Retina (tissue), 1 donor: ENCODE measurements at regions not wholly inside any gene's neighbourhood (a gene's known extent, or its start where the extent isn't known, plus 50 kb on each side); places are given as distances from the start of the nearest gene placed in this dataset.
"Not testable (repeated sequence)": the region's sequence is repeated elsewhere in the genome, so short reads cannot be mapped to it uniquely, and the experiment has no call there.

Experiments used
- DNase-seq: peaks from one replicate; pipeline ENCODE4 v3.0.0-alpha.2; 2016

DNA sequence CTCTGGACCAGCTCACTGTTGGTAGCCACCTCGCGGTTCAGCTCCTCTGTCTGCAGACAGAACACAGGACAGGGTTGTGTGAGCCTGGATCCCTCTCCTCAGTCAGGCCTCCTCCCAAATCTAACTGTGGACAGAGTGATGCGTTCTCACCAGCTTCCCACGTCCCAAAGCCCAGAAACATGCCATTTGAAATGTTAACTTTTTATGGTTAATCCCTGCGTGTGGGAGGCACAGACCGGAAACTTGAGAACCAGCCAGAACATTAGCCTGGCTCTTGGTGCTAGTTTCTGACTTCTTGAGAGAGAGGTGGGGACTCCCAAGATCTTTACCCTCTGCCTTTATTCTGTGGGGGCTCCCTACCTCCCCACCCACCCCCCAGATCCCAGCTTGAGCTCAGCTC is 129.6 kb downstream of the TNFRSF13B start:
- DNase-seq: not testable (repeated sequence)

DNA sequence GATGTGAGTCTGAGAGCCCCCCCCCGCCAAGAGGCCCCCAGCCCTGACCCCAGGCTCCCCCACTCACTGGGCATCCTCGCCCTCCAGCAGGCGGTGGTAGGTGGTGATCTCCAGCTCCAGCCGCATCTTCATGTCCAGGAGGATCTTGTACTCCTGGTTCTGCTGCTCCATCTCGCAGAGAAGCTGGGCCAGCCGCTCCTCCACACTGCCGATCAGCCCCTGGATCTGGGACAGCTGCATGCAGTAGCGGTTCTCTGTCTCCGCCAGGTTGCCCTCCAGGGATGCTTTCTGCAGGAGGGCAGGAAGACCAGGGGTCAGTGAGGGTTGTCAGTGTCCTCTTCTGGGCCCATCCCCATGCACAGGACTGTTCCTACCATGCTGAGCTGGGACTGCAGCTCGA is 130.0 kb downstream of the TNFRSF13B start:
- DNase-seq: not testable (repeated sequence)

GRCh38 chr17:16840219-16840618 is 131.7 kb downstream of the TNFRSF13B start:
- DNase-seq: not testable (repeated sequence)

DNA sequence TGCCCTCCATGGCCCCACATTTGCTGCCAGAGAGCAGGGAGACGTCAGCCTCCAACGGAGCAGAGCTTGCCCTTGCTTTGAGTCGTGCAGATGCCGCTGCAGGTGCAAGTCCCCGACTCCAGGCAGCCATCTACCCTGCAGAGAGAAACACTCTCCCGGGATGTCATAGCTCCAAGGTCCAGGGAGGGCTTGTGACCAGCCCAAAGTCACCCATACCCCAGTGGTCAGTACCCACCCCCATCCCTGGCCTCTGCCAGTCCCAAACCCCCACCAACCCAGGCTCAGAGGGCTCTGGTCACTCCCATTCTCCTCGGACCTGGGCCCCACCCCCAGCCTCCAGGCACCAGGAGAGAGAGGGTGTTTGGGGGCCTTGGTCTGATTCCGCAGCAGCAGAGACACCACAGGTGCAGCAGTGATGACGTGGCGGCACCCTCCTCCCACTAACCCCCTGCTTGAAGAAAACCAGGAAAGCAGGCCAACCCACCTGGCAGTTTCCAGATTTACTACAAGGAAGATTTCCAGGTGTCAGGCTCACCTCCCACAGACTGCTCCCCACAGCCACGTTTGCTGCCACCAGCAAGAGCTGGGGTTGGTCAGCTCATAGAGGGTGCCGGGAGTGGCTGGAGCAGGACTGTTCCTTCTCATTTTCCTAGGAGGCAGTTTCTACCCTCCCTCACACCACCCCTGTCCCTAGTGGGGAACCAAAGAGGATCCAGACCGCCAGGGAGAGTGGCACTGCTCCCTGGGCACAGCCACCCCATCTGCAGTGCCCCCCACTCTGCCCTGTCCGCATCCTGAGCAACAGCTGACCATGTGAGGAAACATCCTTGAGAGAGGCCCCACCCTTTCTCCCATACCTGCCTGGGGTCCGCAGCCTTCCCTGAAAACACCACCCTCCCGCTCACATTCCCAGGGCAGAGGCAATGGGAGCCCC is 132.4 kb downstream of the TNFRSF13B start:
- not testable (repeated sequence) for DNase-seq

DNA sequence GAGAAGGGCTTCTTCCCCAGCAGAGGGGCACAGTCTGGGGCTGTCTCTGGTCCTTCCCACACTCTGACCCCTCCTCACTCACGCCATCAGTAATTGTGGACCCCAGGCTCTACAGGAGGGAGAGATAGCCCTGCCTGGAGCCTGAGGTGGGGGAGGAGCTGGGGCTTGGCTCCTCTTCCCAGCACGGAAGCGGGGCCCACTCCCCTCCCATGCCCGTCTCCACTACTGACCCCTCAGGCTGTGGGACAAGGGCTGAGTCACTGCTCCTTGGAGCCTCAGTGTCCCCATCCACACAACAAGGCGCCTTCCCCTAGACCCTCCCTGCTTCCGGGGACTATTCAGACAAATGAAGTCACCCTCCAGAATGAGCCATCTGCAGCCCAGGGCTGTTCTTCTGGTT is 133.1 kb downstream of the TNFRSF13B start:
- DNase-seq: not testable (repeated sequence)

GRCh38 chr17:16838287-16838686 is 133.6 kb downstream of the TNFRSF13B start:
- not testable (repeated sequence) for DNase-seq

DNA sequence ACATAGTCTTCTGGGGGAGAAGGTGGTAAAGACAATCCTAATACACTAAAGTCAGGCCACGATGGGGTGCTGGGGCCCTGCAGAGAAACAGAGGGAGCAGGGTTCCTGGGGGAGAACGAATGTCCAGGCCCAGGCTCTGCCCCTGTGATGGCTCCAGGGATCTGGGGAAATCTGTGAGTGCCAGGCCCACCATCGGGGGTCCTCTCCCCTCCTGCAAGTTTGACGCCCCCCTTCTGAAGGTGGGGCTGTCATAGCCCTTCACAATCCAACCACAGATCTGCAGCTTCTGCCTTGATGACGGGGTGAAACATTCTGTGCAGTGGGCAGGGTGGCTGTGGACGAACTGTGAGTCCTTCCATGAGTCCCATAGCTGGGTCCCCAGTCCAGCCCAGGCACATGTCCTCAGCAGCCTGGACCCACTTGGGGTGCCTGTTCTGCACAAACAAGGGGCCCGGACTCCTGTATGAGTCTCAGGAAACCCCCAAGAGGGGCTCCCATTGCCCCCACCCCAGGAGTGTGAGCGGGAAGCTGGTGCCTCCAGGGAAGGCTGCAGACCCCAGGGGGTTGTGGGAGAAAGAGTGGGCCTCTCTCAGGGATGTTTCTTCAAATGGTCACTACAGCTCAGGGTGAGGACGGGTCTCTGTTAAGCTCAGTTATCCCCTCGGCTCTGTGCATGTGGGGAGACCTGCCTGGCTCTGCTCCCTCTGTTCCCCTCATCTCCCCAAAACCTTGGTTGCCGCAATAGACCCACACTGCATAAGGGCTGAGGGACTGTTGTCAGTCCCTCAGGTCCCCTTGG is 134.3 kb downstream of the TNFRSF13B start:
- not testable (repeated sequence) for DNase-seq

GRCh38 chr17:16836315-16836915 is 135.5 kb downstream of the TNFRSF13B start:
- not testable (repeated sequence) for DNase-seq

DNA sequence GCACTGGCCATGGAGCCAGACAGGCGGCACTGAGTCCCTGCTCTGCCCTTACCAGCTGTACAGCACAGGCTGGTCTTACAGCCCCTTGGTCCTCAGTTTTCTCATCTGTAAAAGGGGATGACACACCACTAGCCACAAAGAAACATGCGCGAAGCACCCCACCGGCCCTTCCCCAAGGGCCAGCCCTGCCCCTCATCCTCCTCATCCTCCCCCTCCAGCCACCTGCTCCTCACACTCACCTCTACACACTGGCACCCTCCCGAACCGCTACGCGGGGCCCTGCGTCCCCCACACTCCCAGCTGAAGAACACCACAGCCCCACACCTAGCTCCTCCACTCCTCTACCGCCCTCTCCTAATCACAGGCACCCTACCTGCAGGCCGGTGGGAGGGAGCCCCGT is 138.4 kb downstream of the TNFRSF13B start:
- DNase-seq: not testable (repeated sequence)

DNA sequence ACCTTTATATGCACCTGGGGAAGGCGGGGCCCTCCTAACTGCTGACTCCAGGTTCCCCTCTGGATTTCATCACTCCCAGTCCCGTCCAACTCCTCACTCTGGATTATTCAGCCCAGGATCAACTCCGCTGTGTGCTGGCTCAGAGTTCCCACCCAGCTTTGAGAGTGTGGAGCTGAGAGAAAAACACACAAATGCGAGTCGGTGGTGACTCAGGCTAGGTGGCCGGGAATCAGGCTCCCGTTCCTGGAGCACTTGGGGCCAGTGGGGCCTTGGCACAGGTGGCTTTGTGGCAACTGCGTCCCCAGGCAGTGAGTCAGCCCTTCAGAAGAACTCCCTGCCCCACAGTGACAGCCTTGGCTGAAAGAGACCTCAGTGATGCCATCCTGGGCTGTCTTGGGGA is 139.1 kb downstream of the TNFRSF13B start:
- DNase-seq: not testable (repeated sequence)

DNA sequence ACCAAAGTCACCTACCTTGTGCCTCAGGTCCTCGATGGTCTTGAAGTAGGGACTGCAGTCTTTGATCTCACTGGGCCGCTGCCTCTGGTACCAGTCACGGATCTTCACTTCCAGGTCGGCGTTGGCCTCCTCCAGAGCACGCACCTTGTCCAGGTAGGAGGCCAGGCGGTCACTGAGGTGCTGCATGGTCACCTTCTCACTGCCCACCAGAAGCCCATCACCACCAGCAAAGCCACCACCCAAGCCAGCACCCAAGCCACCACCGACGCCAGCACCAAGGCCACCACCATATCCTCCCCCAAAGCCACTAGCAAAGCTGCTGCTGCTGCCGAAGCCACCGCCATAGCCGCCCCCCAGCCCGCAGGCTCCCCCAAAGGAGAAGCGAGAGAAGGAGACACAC is 139.7 kb downstream of the TNFRSF13B start:
- DNase-seq: not testable (repeated sequence)

- not testable (repeated sequence) for DNase-seq
These were observed 140.7 kb downstream of the CCDC144A start for GRCh38 chr17:16830770-16831169.

- DNase-seq: not testable (repeated sequence)
These were observed 140.2 kb downstream of the CCDC144A start for GRCh38 chr17:16830219-16830618.
